Fibroblast of the conjunctiva (primary cell): ENCODE measurements at regions not wholly inside any gene's neighbourhood (a gene's known extent, or its start where the extent isn't known, plus 50 kb on each side); places are given as distances from the start of the nearest gene placed in this dataset.
"Not testable (repeated sequence)": the region's sequence is repeated elsewhere in the genome, so short reads cannot be mapped to it uniquely, and the experiment has no call there.

ENCODE experiments used
- DNase-seq: peaks from one replicate; pipeline ENCODE4 v3.0.0-alpha.2; 2010; ENCODE audit warnings: low read depth

GRCh38 chr7:84941936-84942335, 244.9 kb downstream of the SEMA3D start:
- DNase-seq: no peak

- DNase-seq: no peak
Observed at GRCh38 chr7:84941291-84941690, 245.6 kb downstream of the SEMA3D start.

GRCh38 chr7:84939888-84940287, 247.0 kb downstream of the SEMA3D start:
- no peak for DNase-seq

- DNase-seq: no peak
Observed at GRCh38 chr7:84939442-84939841, 247.4 kb downstream of the SEMA3D start.

- DNase-seq: no peak
Observed at GRCh38 chr7:84924353-84924752, 262.5 kb downstream of the SEMA3D start.

GRCh38 chr7:84923348-84923747, 263.5 kb downstream of the SEMA3D start:
- no peak for DNase-seq

- DNase-seq: no peak
Observed at GRCh38 chr7:84921154-84921553, 265.7 kb downstream of the SEMA3D start.

GRCh38 chr7:84916973-84917372, 269.9 kb downstream of the SEMA3D start:
- DNase-seq: not testable (repeated sequence)

- no peak for DNase-seq
Observed at GRCh38 chr7:84916161-84916560, 270.7 kb downstream of the SEMA3D start.

- DNase-seq: no peak
Observed at GRCh38 chr7:84914598-84914997, 272.3 kb downstream of the SEMA3D start.

GRCh38 chr7:84913731-84914130, 273.1 kb downstream of the SEMA3D start:
- DNase-seq: no peak

GRCh38 chr7:84912993-84913635, 273.7 kb downstream of the SEMA3D start:
- DNase-seq: no peak

GRCh38 chr7:84912537-84912936, 274.3 kb downstream of the SEMA3D start:
- no peak for DNase-seq

GRCh38 chr7:84912018-84912417, 274.8 kb downstream of the SEMA3D start:
- DNase-seq: no peak

- no peak for DNase-seq
Observed at GRCh38 chr7:84911077-84911476, 275.8 kb downstream of the SEMA3D start.

- DNase-seq: peak; percentile 3
Observed at GRCh38 chr7:84910322-84910721, 276.5 kb downstream of the SEMA3D start.

GRCh38 chr7:84908196-84908793, 278.6 kb downstream of the SEMA3D start:
- DNase-seq: no peak

GRCh38 chr7:84906889-84907288, 280.0 kb downstream of the SEMA3D start:
- no peak for DNase-seq

GRCh38 chr7:84904561-84904960, 282.3 kb downstream of the SEMA3D start:
- no peak for DNase-seq

- DNase-seq: no peak
Observed at GRCh38 chr7:84901366-84901765, 285.5 kb downstream of the SEMA3D start.

GRCh38 chr7:84900215-84900614, 286.6 kb downstream of the SEMA3D start:
- DNase-seq: no peak

GRCh38 chr7:84895563-84895962, 291.3 kb downstream of the SEMA3D start:
- no peak for DNase-seq

GRCh38 chr7:84883570-84883969, 303.3 kb downstream of the SEMA3D start:
- DNase-seq: not testable (repeated sequence)
